HG03108 (cell line): ENCODE measurements at regions not wholly inside any gene's neighbourhood (a gene's known extent, or its start where the extent isn't known, plus 50 kb on each side); places are given as distances from the start of the nearest gene placed in this dataset.

Source experiments
- ATAC-seq: cut with Tn5 transposase; IDR thresholded peaks from one replicate; pipeline ENCODE4 v1.9.1; 2021; ENCODE audit warnings: moderate library complexity; ENCODE audit not compliant: unreplicated experiment

- no peak for ATAC-seq
Measured at GRCh38 chr20:22374678-22375590, 209.4 kb downstream of the FOXA2 start.

GRCh38 chr20:22374066-22374465 is 210.3 kb downstream of the FOXA2 start:
- ATAC-seq, result no peak

GRCh38 chr20:22373164-22373895 is 211.0 kb downstream of the FOXA2 start:
- no peak for ATAC-seq

GRCh38 chr20:22371843-22372242 is 212.5 kb downstream of the FOXA2 start:
- ATAC-seq, result peak; percentile 67

- no peak for ATAC-seq
Measured at GRCh38 chr20:22370137-22370536, 214.2 kb downstream of the FOXA2 start.

- no peak for ATAC-seq
Measured at GRCh38 chr20:22369100-22369499, 215.3 kb downstream of the FOXA2 start.

GRCh38 chr20:22368235-22368634 is 216.1 kb downstream of the FOXA2 start:
- ATAC-seq, result no peak

GRCh38 chr20:22366631-22367030 is 217.7 kb downstream of the FOXA2 start:
- no peak for ATAC-seq

GRCh38 chr20:22354647-22355046 is 229.7 kb downstream of the FOXA2 start:
- no peak for ATAC-seq

GRCh38 chr20:22353586-22353985 is 230.8 kb downstream of the FOXA2 start:
- ATAC-seq, result no peak

- ATAC-seq, result no peak
Measured at GRCh38 chr20:22352019-22352418, 232.4 kb downstream of the FOXA2 start.

- no peak for ATAC-seq
Measured at GRCh38 chr20:22350624-22351023, 233.7 kb downstream of the FOXA2 start.

GRCh38 chr20:22348010-22348409 is 236.4 kb downstream of the FOXA2 start:
- no peak for ATAC-seq

GRCh38 chr20:22346716-22347115 is 237.7 kb downstream of the FOXA2 start:
- ATAC-seq, result no peak

- ATAC-seq, result no peak
Measured at GRCh38 chr20:22343612-22344011, 240.8 kb downstream of the FOXA2 start.

GRCh38 chr20:22342410-22342809 is 242.0 kb downstream of the FOXA2 start:
- ATAC-seq, result no peak

GRCh38 chr20:22341508-22341907 is 242.9 kb downstream of the FOXA2 start:
- no peak for ATAC-seq

- ATAC-seq, result no peak
Measured at GRCh38 chr20:22339946-22340345, 244.4 kb downstream of the FOXA2 start.

GRCh38 chr20:22339091-22339881 is 245.1 kb downstream of the FOXA2 start:
- ATAC-seq, result no peak

- ATAC-seq, result no peak
Measured at GRCh38 chr20:22338140-22338708, 246.1 kb downstream of the FOXA2 start.

GRCh38 chr20:22335210-22335609 is 249.2 kb downstream of the FOXA2 start:
- ATAC-seq, result no peak
